ENCODE measurements at regions not wholly inside any gene's neighbourhood (a gene's known extent, or its start where the extent isn't known, plus 50 kb on each side); places are given as distances from the start of the nearest gene placed in this dataset.

- Histone ChIP-seq H3K36me3 (no peaks in the 10 kb centered on the region), H3K27me3 (no peaks in the 10 kb centered on the region), H3K27ac (no peak overlapping the region), H3K9me3 (no peaks in the 10 kb centered on the region), H3K4me1 (no peaks in the 10 kb centered on the region), H3K4me3 (no peak overlapping the region)
- WGBS, result 90% methylated on average over 5 of the region's 5 CpGs
- no peak for DNase-seq (ENCODE audit: low spot score in 2 of 2)
- TF ChIP-seq EP300 (IDR thresholded peaks at IDR 0.05), result no peak
- no peak for TF ChIP-seq POLR2A (IDR thresholded peaks at IDR 0.05)
- no peak for TF ChIP-seq POLR2AphosphoS5 (IDR thresholded peaks at IDR 0.05)
- TF ChIP-seq, protein P1, sequence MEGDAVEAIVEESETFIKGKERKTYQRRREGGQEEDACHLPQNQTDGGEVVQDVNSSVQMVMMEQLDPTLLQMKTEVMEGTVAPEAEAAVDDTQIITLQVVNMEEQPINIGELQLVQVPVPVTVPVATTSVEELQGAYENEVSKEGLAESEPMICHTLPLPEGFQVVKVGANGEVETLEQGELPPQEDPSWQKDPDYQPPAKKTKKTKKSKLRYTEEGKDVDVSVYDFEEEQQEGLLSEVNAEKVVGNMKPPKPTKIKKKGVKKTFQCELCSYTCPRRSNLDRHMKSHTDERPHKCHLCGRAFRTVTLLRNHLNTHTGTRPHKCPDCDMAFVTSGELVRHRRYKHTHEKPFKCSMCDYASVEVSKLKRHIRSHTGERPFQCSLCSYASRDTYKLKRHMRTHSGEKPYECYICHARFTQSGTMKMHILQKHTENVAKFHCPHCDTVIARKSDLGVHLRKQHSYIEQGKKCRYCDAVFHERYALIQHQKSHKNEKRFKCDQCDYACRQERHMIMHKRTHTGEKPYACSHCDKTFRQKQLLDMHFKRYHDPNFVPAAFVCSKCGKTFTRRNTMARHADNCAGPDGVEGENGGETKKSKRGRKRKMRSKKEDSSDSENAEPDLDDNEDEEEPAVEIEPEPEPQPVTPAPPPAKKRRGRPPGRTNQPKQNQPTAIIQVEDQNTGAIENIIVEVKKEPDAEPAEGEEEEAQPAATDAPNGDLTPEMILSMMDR (IDR thresholded peaks at IDR 0.05), result no peak
Observed at GRCh38 chr2:18253686-18254197, 306.7 kb downstream of the RDH14 start.

GRCh38 chr2:18251486-18251885 lies 309.0 kb downstream of the RDH14 start:
- TF ChIP-seq, protein P1 (IDR thresholded peaks at IDR 0.05), result no peak
- TF ChIP-seq POLR2A (IDR thresholded peaks at IDR 0.05), result no peak
- no peak for TF ChIP-seq EP300 (IDR thresholded peaks at IDR 0.05)
- no peak for TF ChIP-seq POLR2AphosphoS5 (IDR thresholded peaks at IDR 0.05)
- no peak overlapping the region for H3K27ac ChIP-seq
- H3K4me1 ChIP-seq, result no peaks in the 10 kb centered on the region
- no peak for DNase-seq (ENCODE audit: low spot score in 2 of 2)
- no peak overlapping the region for H3K4me3 ChIP-seq
- no peaks in the 10 kb centered on the region for H3K27me3 ChIP-seq
- H3K36me3 ChIP-seq, result no peaks in the 10 kb centered on the region
- no peaks in the 10 kb centered on the region for H3K9me3 ChIP-seq
- WGBS, result 83% methylated on average over 2 of the region's 2 CpGs

DNA sequence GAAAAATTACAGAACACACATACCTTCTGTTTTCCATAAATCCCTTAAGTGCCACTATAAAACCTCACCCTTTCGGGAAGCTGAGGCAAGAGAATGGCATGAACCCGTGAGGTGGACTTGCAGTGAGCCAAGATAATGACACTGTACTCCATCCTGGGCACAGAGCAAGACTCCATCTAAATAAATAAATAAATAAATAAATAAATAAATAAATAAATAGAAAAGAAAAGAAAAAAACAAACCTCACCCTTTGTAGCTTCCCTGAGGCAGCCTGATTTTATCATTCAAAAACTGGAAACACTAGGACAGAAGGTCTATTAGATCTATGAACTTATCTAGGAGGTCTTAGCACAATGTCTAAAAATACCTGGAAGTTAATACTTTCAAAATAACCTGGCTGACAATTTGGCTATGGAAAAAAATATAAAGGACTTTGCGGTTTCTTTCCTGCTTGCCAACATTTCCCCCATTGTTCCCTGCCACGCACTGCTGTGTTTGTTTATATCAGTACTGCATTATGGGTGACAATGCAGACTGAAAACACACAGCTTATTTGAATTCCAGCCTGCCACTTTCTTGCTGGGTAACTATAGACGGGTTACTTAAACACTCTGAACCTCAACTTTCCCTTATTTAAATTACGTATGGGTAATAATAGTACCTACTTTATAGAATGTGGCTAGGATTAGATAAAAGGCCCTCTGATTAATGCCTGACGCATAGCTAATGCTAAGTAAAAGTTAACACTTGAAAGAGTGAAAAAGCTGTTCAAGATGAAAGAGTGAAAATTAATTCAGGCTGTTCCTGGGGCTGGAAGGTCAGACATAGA lies 313.0 kb downstream of the RDH14 start:
- Histone ChIP-seq H3K27me3 (no peaks in the 10 kb centered on the region), H3K4me1 (no peaks in the 10 kb centered on the region), H3K9me3 (no peaks in the 10 kb centered on the region), H3K36me3 (no peaks in the 10 kb centered on the region), H3K27ac (no peak overlapping the region), H3K4me3 (no peak overlapping the region)
- TF ChIP-seq EP300 (IDR thresholded peaks at IDR 0.05) (no peak), POLR2A (IDR thresholded peaks at IDR 0.05) (no peak), POLR2AphosphoS5 (IDR thresholded peaks at IDR 0.05) (no peak)
- TF ChIP-seq, protein P1 (IDR thresholded peaks at IDR 0.05), result no peak
- DNase-seq (ENCODE audit: low spot score in 2 of 2), result no peak
- WGBS, result 80% methylated on average over 7 of the region's 7 CpGs

DNA sequence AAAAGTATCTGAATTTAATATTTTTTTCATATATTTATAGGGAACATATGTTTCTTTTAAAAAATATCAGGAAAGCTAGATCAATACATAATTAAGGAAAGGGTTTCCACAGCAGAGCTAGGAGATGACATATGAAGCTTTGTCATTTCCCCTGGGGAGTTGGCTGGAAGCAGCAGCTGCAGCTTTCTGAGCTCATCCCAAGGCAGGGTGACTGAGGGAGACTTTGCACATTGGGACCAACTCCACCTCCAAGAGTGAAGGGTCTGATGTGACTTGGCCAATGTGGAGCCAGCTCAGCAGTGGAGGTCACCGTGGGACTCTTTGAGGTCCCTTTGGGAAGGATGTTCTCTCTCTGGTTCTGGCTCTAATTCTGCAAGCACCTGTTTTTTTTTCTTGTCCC lies 315.1 kb downstream of the RDH14 start:
- H3K36me3 ChIP-seq, result no peaks in the 10 kb centered on the region
- WGBS, result 82% methylated on average over 1 of the region's 1 CpG

DNA sequence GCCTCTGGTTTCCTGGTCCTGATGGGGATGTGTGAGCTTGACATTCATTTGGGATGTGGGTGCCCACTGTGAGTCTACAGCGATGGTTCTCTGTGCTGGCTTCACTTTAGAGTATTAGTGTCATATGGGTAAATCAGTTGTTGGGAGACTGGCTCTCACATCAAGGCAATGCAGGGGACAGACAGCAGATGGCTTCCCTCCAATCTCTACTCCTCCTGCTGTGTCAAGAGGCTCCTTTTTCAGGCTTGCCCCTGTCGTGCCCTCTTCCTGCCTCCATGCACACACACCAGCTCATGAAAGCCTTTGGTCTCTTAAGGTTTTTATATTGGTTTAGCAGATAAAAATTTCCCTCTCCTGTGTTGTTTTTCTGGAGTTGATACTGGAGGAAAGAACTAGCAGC lies 315.6 kb downstream of the RDH14 start:
- Histone ChIP-seq H3K9me3 (no peaks in the 10 kb centered on the region), H3K36me3 (no peaks in the 10 kb centered on the region), H3K4me1 (no peaks in the 10 kb centered on the region), H3K27me3 (no peaks in the 10 kb centered on the region), H3K27ac (no peak overlapping the region), H3K4me3 (no peak overlapping the region)
- TF ChIP-seq, protein P1 (IDR thresholded peaks at IDR 0.05), result no peak
- TF ChIP-seq POLR2AphosphoS5 (IDR thresholded peaks at IDR 0.05) (no peak), EP300 (IDR thresholded peaks at IDR 0.05) (no peak), POLR2A (IDR thresholded peaks at IDR 0.05) (no peak)
- no peak for DNase-seq (ENCODE audit: low spot score in 2 of 2)
- WGBS, result 67% methylated on average over 2 of the region's 2 CpGs

More for the DNA sequence above, 315.1 kb downstream of the RDH14 start:
- H3K4me3 ChIP-seq, result no peak overlapping the region
- H3K9me3 ChIP-seq, result no peaks in the 10 kb centered on the region
- no peaks in the 10 kb centered on the region for H3K27me3 ChIP-seq
- DNase-seq (ENCODE audit: low spot score in 2 of 2), result no peak
- H3K27ac ChIP-seq, result no peak overlapping the region
- H3K4me1 ChIP-seq, result no peaks in the 10 kb centered on the region
- TF ChIP-seq, protein P1 (IDR thresholded peaks at IDR 0.05), result no peak
- no peak for TF ChIP-seq POLR2A (IDR thresholded peaks at IDR 0.05)
- TF ChIP-seq EP300 (IDR thresholded peaks at IDR 0.05), result no peak

Measured in suprapubic skin (tissue), 4 donors.